ENCODE measurements at regions not wholly inside any gene's neighbourhood (a gene's known extent, or its start where the extent isn't known, plus 50 kb on each side); places are given as distances from the start of the nearest gene placed in this dataset.
A peak's percentile ranks its signal among the peaks of the same experiment; 100 is the strongest.

DNA sequence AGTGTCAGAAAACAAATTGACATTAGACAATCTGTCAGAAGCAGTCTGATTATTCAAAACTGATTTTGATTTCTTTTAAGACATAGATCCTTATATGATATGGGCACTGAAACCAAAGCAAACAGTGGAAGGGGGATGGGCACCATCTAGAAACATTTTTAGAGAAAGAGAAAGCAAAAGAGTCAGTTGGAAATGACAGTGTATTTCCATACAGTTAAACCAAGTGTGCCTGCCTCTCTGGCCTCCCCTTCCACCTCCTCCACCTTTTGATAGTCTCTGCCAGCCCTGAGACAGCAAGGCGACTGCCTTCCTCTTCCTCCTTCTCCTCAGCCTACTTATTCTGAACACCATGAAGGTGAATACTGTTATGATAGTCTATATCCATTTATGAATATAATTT, 949.7 kb downstream of the AMY1C start:
- no peak for DNase-seq (ENCODE audit: low read depth)

DNA sequence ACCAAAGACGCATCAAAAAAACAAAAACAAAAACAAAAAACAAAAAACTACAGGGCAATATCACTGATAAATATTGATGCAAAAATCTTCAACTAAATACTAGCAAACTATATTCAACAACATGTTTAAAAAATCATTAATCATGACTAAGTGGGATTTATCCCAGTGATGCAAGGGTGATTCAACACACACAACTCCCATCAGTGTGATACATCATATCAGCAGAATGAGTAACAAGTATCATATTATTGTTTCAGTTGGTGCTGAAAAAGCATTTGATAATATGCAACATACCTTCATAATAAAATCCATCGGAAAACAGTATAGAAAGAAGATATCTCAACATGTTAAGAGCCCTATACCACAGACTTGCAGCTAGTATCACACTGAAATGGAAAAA, 953.0 kb downstream of the AMY1C start:
- peak; percentile 53 for DNase-seq (ENCODE audit: low read depth)

DNA sequence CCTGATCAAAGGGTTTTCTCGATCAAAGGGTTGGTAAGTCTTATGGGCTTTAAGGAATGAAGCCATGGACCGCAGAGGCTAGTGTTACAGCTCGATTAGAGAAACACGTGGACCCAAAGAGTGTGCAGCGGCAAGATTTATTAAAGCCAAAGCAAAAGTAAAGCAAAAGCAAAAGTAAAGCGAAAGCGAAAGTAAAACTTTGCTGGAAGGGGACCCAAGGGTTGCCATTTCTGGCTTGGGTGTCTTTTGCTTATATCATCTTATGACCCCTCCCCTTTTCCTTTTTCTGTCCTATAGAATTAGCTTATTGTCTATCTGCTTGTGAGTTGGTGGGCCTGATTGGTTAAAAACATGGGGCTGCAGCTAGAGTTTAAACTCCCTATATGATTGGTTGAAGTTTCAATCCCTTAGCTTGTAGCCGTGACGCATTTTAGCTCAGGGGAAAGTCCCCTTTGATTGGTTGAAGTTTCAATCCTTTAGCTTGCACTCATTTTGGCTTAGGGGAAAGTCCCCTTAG, 957.0 kb downstream of the AMY1C start:
- no peak for DNase-seq (ENCODE audit: low read depth)

DNA sequence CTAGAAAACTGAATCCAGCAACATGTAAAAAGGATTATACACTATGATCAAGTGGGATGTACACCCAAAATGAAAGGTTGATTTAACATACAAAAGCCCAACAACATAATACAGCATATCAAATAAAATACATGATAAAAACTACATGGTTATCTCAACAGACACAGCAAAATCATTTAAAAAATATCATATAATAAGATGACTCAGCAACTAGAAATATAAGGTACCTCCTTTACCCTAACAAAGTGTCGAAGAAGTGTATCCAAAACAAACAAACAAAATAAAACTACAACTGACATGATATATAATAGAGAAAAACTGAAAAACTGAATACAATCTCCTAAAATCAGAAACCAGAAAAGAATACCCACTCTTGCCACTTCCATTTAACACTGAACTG, 969.1 kb downstream of the AMY1C start:
- DNase-seq (ENCODE audit: low read depth), result no peak

DNA sequence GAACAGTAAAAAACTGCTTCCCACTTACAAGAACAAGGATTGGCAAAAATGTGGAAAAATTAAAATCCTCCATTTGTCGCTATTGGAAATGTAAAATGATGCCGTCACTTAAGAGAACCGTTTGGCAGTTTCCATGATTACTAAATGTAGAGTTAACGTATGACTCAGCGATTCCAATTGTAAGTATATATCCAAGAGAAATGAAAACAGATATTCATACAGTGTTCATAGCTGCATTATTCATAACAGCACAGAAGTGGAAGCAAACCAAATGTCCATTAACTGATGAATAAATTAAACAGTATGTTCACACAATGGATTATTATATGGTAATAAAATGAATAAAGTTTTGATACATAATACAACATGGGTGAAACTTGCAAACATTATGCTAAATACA, 971.0 kb downstream of the AMY1C start:
- no peak for DNase-seq (ENCODE audit: low read depth)

DNA sequence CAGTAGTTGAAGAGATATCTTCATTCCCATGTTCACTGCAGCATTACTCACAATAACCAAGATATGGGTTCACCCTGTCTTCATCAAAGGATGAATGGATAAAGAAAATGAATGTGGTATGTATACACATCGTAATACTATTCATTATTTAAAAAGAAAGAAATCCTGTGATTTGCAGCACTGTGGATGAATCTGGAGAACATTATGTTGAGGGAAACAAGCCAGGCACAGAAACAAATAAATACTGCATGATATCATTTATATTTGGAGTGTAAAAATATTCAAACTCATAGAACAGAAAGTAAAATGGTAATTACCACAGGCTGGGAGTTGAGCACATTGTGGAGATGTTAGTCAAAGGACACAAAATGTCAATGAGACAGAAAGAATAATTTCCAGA, 977.2 kb downstream of the AMY1C start:
- no peak for DNase-seq (ENCODE audit: low read depth)

DNA sequence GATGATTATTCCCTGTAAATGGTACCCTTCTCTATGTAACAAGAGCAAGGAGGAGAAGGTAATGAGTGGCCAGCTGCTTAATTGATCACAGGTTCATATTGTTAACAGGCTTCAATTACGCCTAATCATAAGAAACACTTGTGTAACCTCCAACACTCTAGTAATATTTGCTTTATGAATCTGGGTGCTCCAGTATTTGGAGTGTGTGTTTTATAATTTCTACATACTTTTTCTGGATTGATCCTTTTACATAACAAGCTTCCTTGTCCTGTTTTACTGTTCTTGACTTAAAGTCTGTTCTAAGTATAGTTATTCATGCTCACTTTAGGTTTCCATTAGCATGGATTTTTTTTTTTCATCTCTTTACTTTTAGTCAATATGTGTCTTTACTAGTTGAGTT, 984.2 kb downstream of the AMY1C start:
- DNase-seq (ENCODE audit: low read depth), result no peak

DNA sequence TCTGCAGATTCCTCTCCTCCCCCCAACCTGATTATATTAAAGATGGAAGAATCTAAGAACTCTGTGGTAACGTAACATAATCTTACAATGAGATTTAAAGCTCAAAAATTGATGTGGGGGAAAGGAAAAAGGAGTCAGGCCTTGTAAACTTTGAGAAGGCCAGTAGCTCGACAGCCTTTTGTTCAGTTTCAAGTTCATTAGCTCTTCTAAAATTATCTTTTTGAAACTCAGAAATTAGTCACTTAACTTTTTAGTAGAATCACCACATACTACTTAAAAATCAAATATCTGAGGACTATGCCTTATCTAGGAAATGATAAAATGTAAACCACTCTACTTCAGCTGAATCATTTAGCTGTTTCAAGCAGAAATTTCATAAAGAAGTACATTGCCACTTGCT, 996.2 kb downstream of the AMY1C start:
- DNase-seq (ENCODE audit: low read depth), result no peak

DNA sequence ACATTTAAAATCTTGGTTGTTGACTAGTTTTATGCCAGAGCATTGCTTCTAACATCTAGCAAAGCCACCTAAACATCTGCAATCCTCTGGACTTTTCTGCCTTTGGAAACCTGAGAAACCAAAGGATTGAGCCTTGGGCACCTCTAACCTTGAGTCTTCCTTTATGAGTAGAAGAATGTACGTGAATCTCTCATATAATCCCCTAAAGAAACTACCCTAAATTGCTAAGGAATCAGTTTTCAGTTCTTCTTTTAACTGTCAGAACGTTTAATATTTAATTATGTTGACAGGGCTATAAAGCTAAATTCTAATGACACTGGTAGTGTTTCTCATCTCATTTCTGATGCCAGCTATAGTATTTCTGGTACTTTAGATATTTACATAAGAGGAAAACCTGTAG, 997.3 kb downstream of the AMY1C start:
- DNase-seq (ENCODE audit: low read depth), result no peak

DNA sequence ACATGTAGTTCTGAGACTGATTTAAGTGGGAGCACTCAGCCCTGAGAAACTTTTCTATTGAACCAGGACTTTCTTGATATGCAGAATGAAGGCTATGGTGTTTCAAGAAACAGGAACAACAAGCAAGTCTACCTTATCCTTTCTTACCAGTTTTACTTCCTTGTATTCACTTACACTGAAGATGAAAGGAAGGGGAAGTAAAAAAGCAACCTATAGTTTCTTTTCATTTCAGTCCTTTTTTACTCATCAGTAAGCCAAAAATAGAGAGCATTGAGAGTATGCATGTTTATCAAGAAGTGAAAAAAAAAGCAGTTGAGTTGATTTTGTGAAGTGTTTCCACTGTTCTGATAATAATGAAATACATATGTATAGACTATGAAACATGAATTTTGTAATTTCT, 1010.3 kb downstream of the AMY1C start:
- no peak for DNase-seq (ENCODE audit: low read depth)

DNA sequence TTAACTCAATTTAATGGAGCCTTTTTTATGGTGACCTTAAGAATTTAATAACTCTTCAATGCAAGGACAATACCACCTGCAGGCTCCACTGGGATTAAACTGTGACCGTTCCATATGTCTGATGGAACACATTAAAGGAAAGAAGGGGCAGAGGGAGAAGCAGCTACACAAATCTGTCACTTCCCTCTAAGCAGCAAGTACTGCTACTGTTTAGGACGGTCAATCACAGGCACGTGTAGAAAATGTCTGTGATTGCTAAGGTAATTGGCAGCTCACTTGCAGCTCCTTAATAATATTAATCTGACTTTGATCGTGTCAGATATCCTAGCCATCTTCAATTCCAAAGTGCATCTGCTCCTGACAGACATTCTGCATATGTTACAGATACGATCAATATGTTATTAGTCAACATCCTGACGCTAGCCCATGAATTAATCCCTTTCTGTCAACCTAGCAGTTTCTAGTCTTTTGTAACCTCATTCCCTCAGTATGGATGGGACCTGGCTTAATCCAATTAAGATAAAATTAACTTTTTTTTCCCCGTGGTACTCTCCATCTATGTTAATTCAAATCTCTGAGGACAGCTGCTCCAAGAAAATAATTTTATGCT, 1012.4 kb downstream of the AMY1C start:
- no peak for DNase-seq (ENCODE audit: low read depth)

DNA sequence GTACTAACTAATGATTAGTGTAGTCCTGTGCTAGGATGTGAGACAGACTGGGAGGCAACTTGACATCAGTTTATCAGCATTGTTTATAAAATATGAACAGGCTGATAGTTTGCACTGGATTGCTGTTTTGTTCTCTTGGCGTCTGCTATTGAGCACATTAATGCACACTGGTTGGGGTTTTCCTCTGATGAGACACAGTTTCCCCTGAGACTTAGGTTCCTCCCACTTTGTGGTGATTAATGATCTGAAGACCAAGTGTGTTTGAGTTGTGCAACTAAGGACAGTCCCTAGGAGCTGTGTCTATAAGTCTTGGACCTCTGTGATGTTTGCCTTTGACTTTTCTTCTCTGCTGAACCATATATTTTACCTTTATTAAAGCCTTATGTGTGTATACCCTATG, 1015.4 kb downstream of the AMY1C start:
- DNase-seq (ENCODE audit: low read depth), result peak; percentile 28

DNA sequence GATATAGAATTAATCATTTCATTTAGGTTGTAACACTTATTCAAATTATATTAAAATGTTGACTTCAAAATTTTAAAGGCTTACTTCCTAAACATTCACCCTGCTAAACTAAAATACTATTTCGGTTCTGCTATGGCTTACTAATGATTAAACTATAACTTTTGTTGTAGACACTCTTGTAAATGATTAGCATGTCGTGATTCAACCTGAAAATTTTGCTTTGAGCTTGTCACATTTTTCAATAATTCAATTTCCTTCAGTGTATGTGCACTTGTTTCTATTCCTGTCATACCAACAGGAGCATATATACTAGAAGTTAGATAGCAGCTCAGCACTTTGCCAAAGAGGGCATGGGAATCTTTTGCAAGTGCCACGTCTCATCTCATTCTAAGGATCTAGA, 1018.8 kb downstream of the AMY1C start:
- DNase-seq (ENCODE audit: low read depth), result no peak

DNA sequence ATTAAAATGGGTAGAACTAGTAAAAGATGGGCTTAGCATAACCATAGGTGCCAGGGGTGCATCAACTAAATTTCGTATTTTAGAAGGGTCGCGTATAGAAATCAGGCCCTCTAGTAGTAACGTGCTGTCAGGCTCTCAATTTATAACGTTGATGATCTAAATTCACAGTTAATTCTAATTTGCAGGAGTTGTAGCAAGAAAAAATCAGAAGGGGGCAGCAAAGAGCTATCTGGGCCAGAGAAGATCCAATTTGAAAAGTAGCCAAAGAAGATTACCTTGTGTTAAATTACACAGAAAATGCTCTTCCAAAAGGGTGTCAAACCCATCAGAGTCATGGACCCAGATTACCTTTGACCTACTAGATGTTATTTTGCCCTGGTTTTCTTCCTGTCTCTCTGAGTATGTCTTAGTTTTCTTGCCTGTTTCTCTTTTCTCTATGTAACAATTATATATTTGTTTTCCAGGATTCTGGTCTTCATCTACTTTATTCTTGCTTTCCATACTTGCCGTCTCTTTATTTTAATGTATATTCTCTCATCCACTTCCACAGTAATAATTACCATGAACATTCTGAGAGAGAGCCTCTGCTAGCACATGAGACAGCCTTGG, 1030.9 kb downstream of the AMY1C start:
- DNase-seq (ENCODE audit: low read depth), result peak; percentile 13

DNA sequence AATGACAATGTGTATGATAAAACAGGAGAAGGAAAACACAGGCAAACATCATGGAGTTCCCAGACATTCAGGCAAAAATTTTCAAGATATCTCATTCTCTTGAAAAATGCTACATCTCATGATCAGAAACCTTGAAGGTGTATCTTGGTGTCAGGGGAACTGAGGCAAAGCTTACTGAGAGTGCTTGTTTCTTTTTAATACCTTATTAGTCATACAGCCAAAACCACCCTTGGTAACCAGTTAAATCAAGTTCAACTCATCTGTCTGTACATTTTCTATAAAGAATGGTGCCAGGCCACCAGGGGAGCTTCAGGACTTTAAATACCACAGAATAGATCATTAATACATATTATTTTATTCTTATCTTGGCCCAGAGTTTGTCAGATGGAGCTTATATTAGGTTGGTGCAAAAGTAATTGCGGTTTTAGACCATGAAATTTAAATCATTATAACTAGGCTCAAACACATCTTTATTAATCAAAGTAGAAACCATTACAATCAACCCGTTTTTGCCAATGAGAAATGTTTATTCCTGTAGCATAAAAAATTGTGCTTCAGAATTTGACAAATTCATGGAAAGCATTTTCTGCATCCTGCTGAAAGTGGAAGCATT, 1036.0 kb downstream of the AMY1C start:
- no peak for DNase-seq (ENCODE audit: low read depth)

DNA sequence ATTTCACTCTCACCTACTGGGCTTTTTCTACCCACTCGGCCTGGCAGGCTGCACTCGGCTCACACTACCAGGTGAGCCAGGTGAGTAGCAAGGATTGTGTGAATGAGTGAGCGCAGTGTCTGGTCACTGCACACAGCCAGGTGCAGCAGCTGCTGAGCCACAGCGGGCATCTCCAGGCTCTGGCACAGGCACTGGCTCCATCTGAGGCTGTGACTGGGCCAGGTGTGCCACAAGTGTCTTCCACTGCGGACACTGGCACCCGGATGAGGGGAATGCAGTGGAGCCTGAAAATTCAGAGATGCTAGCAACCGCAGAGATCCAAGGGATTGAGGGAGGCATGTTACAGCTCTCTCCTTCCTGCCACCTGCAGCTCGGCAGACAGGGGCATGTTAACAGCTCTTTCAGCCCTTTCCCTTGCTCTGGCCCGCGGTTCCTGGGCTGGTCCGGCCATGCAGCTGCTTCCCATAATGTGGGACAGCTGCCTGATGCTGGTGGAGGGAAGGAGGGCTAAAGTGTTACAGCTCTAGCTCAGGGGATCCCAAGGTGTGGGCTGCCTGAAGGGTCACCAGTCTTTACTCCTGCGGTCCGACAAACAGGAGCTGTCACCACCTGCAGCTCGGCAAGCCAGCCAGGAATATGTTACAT, 1038.3 kb downstream of the AMY1C start:
- DNase-seq (ENCODE audit: low read depth), result no peak

DNA sequence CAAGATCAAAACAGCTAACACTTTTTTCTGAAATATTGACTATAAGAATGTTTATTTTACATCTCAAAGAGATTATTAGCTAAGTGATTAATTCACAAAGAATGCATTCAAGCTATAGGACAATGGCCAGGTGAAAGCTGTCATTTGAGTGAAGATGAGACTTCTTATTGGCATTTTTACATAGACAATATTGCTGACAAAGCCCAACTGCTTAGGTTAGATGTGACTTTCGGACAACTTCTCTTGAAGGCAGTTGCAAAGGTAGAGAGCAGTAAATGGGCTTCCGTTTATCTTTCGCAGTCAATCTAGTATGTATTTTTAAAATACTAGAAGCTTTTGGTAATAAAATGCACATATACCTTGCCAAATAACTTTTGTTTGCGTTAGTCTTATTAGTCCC, 1041.3 kb downstream of the AMY1C start:
- DNase-seq (ENCODE audit: low read depth), result no peak

DNA sequence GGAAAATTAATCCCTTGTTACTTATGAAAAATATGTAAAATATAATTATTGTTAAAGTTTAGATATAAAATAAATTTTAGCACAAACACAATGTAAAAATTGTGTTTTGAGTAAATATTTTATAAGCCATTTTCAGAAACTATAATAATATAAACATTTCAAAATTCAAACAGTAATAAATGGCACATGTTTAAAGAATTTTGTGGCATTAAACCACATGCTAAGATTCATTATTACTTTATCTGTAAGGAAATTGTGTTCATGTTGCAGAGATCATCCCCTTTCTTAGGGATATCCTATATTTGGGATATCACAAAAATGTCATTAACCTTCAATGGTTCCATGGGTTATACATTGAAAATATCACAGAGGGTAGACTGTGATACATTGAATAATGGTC, 1044.3 kb downstream of the AMY1C start:
- DNase-seq (ENCODE audit: low read depth), result no peak

DNA sequence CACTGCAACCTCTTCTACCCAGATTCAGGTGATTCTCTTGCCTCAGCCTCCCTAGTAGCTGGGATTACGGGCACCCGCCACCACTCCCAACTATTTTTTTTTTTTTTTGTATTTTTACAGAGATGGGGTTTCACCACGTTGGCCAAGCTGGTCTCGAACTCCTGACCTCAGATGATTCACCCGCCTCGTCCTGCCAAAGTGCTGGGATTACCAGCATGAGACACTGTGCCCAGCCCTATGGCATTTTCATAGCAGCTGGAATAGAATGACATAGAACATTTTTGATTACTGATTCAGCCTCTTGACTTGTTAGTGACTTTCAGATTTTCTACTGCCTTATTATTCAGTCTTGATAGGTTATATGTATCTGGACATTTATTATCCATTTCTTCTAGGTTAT, 1046.2 kb downstream of the AMY1C start:
- peak; percentile 31 for DNase-seq (ENCODE audit: low read depth)

DNA sequence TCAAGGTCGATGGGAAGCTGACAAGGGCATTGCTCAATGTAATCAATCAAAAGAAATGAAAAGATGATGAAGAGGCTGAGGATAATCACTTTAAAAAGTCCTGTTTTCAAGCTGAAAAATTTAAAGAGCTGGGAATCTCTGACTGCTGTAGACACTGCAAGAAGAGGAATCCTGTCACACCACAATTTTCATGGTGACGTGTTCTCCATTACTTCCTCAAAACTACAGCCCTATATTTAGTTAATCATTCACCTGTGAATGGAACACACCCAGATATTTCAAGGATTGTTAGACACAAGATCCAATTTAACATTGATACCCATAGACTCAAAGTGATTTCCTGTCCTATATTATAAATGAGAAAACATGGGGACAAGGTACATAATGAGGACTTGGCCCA, 1048.3 kb downstream of the AMY1C start:
- no peak for DNase-seq (ENCODE audit: low read depth)

DNA sequence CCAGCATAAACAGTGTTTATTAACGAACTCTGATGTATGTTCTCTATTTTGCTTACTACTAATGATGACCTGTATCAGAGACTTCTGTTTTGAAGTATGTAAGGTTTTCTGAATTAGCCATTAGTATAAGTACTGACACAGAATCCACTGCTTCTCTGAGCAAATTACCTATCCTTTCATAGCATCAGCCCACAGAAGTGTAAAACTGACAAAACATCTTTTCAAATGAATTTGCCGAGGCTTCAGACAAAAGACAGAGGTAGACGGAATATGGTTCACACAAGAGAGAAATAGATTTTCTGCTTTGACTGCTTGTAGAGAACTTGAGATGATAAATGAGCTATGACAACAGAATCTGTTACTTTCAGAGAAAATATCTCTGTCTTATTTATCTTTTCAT, 1051.6 kb downstream of the AMY1C start:
- no peak for DNase-seq (ENCODE audit: low read depth)

DNA sequence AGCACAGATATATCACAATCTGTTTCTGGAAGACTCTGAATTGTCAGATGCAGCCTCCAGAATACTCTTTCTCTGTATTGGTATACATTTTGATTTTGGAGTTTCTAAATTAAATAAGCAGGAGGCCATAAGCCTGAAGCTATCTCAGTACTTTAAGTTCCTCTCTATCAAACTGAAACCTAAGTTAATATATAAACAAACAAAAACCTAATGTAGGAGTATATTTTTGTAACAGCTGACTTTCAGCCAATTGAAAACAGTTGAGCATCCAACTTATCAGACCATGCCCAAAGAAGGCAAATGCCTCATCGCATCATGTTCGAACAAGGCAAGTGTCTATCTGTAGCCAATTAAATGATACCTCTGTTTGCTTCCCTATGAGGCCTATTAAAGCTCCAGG, 1054.4 kb downstream of the AMY1C start:
- no peak for DNase-seq (ENCODE audit: low read depth)

DNA sequence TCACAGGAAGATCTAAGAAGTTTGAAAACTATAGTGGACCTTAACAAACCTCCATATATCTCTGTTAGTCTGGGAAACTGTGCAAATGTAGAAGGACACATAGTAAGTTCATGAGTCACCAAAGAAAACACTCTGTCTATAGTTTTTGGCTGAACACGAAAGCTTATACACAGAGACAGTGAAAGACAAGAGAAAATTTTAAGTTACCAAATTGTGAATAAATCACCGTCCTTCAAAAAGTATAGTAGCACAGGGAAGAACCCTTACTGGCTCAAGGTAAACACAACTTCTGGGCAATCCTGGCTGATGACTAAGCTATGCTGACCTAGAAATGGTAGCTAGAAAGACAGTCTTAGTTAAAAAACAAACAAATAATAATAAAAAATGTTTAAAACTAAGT, 1057.9 kb downstream of the AMY1C start:
- DNase-seq (ENCODE audit: low read depth), result no peak
